ENCODE measurements at regions not wholly inside any gene's neighbourhood (a gene's known extent, or its start where the extent isn't known, plus 50 kb on each side); places are given as distances from the start of the nearest gene placed in this dataset.

GRCh38 chr7:157061979-157062378 lies 51.5 kb upstream of the MNX1 start:
- Histone ChIP-seq H3K27me3 (ENCODE audit: insufficient read depth, low read length) (peaks cover 3% of the 10 kb centered on the region), H3K79me2 (ENCODE audit: insufficient read depth, low read length) (no peaks in the 10 kb centered on the region), H3K4me3 (ENCODE audit: insufficient read depth, low read length) (no peak overlapping the region), H3K27ac (ENCODE audit: low read depth, low read length) (no peak overlapping the region), H3K9me3 (ENCODE audit: low read depth, low read length) (no peaks in the 10 kb centered on the region), H4K20me1 (ENCODE audit: insufficient read depth, low read length) (no peaks in the 10 kb centered on the region), H2AFZ (ENCODE audit: low read length) (no peak overlapping the region), H3K4me2 (ENCODE audit: insufficient read depth, low read length) (no peak overlapping the region), H3K4me1 (ENCODE audit: insufficient read depth, low read length) (no peaks in the 10 kb centered on the region), H3K36me3 (ENCODE audit: insufficient read depth, low read length) (no peaks in the 10 kb centered on the region)
- no peak for TF ChIP-seq CTCF (IDR thresholded peaks at IDR 0.05; ENCODE audit: extremely low read depth, low read depth, low read length)
- no peak for DNase-seq (ENCODE audit: insufficient read length, low spot score, missing footprints)

- no peak for DNase-seq (ENCODE audit: insufficient read length, low spot score, missing footprints)
- H3K9me3 ChIP-seq (ENCODE audit: low read depth, low read length) = no peaks in the 10 kb centered on the region
- H3K4me2 ChIP-seq (ENCODE audit: insufficient read depth, low read length) = no peak overlapping the region
- no peak overlapping the region for H3K27ac ChIP-seq (ENCODE audit: low read depth, low read length)
- no peak for TF ChIP-seq CTCF (IDR thresholded peaks at IDR 0.05; ENCODE audit: extremely low read depth, low read depth, low read length)
- no peak overlapping the region for H2AFZ ChIP-seq (ENCODE audit: low read length)
- H3K4me1 ChIP-seq (ENCODE audit: insufficient read depth, low read length) = no peaks in the 10 kb centered on the region
- peaks cover 5% of the 10 kb centered on the region for H3K27me3 ChIP-seq (ENCODE audit: insufficient read depth, low read length)
- H3K36me3 ChIP-seq (ENCODE audit: insufficient read depth, low read length) = no peaks in the 10 kb centered on the region
- H3K79me2 ChIP-seq (ENCODE audit: insufficient read depth, low read length) = no peaks in the 10 kb centered on the region
- H3K4me3 ChIP-seq (ENCODE audit: insufficient read depth, low read length) = no peak overlapping the region
- no peaks in the 10 kb centered on the region for H4K20me1 ChIP-seq (ENCODE audit: insufficient read depth, low read length)
Measured at GRCh38 chr7:157065046-157065445, 54.6 kb upstream of the MNX1 start.

- H3K9me3 ChIP-seq (ENCODE audit: low read depth, low read length) = no peaks in the 10 kb centered on the region
- no peaks in the 10 kb centered on the region for H4K20me1 ChIP-seq (ENCODE audit: insufficient read depth, low read length)
- H3K4me2 ChIP-seq (ENCODE audit: insufficient read depth, low read length) = no peak overlapping the region
- TF ChIP-seq CTCF (IDR thresholded peaks at IDR 0.05; ENCODE audit: extremely low read depth, low read depth, low read length) = no peak
- H3K36me3 ChIP-seq (ENCODE audit: insufficient read depth, low read length) = no peaks in the 10 kb centered on the region
- H3K79me2 ChIP-seq (ENCODE audit: insufficient read depth, low read length) = no peaks in the 10 kb centered on the region
- H2AFZ ChIP-seq (ENCODE audit: low read length) = no peak overlapping the region
- no peak overlapping the region for H3K27ac ChIP-seq (ENCODE audit: low read depth, low read length)
- DNase-seq (ENCODE audit: insufficient read length, low spot score, missing footprints) = no peak
- H3K4me3 ChIP-seq (ENCODE audit: insufficient read depth, low read length) = no peak overlapping the region
- H3K27me3 ChIP-seq (ENCODE audit: insufficient read depth, low read length) = peaks cover 29% of the 10 kb centered on the region
- no peaks in the 10 kb centered on the region for H3K4me1 ChIP-seq (ENCODE audit: insufficient read depth, low read length)
Measured at GRCh38 chr7:157072361-157072760, 61.9 kb upstream of the MNX1 start.

- Histone ChIP-seq H3K4me3 (ENCODE audit: insufficient read depth, low read length) (no peak overlapping the region), H3K27me3 (ENCODE audit: insufficient read depth, low read length) (peaks cover 38% of the 10 kb centered on the region), H3K36me3 (ENCODE audit: insufficient read depth, low read length) (no peaks in the 10 kb centered on the region), H4K20me1 (ENCODE audit: insufficient read depth, low read length) (no peaks in the 10 kb centered on the region), H3K4me2 (ENCODE audit: insufficient read depth, low read length) (no peak overlapping the region), H2AFZ (ENCODE audit: low read length) (no peak overlapping the region), H3K9me3 (ENCODE audit: low read depth, low read length) (no peaks in the 10 kb centered on the region), H3K4me1 (ENCODE audit: insufficient read depth, low read length) (no peaks in the 10 kb centered on the region), H3K79me2 (ENCODE audit: insufficient read depth, low read length) (no peaks in the 10 kb centered on the region), H3K27ac (ENCODE audit: low read depth, low read length) (no peak overlapping the region)
- no peak for DNase-seq (ENCODE audit: insufficient read length, low spot score, missing footprints)
- TF ChIP-seq CTCF (IDR thresholded peaks at IDR 0.05; ENCODE audit: extremely low read depth, low read depth, low read length) = no peak
Measured at GRCh38 chr7:157073335-157073734, 62.9 kb upstream of the MNX1 start.

Data from osteoblast (primary cell).